ENCODE measurements at regions not wholly inside any gene's neighbourhood (a gene's known extent, or its start where the extent isn't known, plus 50 kb on each side); places are given as distances from the start of the nearest gene placed in this dataset.

DNA sequence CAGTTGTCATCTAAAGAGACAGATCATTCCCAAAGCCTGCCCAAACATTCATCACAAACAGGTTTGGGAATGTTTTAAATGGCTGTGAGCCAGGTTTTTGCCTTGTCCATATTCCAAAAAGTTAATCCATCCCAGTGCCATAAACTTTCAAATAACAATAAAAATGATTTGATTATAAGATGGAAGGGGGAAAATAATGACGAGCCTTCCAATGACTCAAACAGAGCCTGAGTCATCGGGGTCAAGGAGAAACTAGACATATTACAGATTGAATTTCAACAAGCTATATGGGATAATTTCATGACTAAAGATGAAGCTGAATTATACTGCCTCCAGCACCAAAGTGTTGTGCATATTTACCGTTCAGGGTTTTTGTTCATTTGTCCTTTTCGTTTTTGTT is 195.8 kb upstream of the PKN2 start:
- in situ Hi-C loops (cut with HindIII; ENCODE audit: low pct_unique_long_range_greater_than_20kb, low sequenced_read_pairs) = no loop called here
- no peak for ATAC-seq

DNA sequence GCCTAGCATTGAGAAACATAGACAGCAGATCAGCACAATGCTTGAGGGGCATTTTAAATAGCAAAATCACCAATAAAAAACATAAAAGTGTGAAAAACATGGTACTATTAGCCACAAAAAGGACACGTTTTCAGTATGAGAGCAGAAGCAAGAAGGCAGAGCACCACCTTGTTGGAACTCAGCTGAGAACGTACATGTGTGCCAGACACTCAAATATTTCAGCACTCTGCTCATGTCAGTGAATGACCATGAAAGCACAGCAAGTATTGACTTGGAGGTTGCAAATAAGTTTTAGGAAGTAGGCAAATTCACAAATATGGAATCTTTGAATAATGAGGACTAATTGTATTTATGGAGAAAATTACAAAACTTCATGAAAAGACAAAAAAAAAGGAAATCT is 193.4 kb upstream of the PKN2 start:
- TF ChIP-seq, protein P1, sequence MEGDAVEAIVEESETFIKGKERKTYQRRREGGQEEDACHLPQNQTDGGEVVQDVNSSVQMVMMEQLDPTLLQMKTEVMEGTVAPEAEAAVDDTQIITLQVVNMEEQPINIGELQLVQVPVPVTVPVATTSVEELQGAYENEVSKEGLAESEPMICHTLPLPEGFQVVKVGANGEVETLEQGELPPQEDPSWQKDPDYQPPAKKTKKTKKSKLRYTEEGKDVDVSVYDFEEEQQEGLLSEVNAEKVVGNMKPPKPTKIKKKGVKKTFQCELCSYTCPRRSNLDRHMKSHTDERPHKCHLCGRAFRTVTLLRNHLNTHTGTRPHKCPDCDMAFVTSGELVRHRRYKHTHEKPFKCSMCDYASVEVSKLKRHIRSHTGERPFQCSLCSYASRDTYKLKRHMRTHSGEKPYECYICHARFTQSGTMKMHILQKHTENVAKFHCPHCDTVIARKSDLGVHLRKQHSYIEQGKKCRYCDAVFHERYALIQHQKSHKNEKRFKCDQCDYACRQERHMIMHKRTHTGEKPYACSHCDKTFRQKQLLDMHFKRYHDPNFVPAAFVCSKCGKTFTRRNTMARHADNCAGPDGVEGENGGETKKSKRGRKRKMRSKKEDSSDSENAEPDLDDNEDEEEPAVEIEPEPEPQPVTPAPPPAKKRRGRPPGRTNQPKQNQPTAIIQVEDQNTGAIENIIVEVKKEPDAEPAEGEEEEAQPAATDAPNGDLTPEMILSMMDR (IDR thresholded peaks at IDR 0.05) = no peak
- TF ChIP-seq TCF7L2 (IDR thresholded peaks at IDR 0.05; ENCODE audit: low read depth, low read length) = no peak
- no peak for TF ChIP-seq POLR2AphosphoS5 (IDR thresholded peaks at IDR 0.05; ENCODE audit: low read depth, low read length)
- TF ChIP-seq SIN3A (IDR thresholded peaks at IDR 0.05; ENCODE audit: borderline replicate concordance, insufficient read depth, low read depth, low read length) = no peak
- TF ChIP-seq, protein P2, sequence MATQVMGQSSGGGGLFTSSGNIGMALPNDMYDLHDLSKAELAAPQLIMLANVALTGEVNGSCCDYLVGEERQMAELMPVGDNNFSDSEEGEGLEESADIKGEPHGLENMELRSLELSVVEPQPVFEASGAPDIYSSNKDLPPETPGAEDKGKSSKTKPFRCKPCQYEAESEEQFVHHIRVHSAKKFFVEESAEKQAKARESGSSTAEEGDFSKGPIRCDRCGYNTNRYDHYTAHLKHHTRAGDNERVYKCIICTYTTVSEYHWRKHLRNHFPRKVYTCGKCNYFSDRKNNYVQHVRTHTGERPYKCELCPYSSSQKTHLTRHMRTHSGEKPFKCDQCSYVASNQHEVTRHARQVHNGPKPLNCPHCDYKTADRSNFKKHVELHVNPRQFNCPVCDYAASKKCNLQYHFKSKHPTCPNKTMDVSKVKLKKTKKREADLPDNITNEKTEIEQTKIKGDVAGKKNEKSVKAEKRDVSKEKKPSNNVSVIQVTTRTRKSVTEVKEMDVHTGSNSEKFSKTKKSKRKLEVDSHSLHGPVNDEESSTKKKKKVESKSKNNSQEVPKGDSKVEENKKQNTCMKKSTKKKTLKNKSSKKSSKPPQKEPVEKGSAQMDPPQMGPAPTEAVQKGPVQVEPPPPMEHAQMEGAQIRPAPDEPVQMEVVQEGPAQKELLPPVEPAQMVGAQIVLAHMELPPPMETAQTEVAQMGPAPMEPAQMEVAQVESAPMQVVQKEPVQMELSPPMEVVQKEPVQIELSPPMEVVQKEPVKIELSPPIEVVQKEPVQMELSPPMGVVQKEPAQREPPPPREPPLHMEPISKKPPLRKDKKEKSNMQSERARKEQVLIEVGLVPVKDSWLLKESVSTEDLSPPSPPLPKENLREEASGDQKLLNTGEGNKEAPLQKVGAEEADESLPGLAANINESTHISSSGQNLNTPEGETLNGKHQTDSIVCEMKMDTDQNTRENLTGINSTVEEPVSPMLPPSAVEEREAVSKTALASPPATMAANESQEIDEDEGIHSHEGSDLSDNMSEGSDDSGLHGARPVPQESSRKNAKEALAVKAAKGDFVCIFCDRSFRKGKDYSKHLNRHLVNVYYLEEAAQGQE (IDR thresholded peaks at IDR 0.05; ENCODE audit: insufficient read depth in 1 of 2, low read depth in 2 of 2, low read length in 1 of 2) = no peak
- Histone ChIP-seq H3K4me1 (ENCODE audit: control insufficient read depth, insufficient read depth, low read length) (no peaks in the 10 kb centered on the region), H3K36me3 (ENCODE audit: control insufficient read depth, insufficient read depth, low read length) (no peaks in the 10 kb centered on the region), H3K27me3 (ENCODE audit: control insufficient read depth, insufficient read depth, low read length) (peaks cover 2% of the 10 kb centered on the region; the same call in 1 of the 2 replicates), H3K4me3 (ENCODE audit: low read depth in 2 of 2, low read length in 2 of 2) (no peak overlapping the region), H3K9me3 (ENCODE audit: control insufficient read depth, insufficient read depth, low read depth, low read length) (no peaks in the 10 kb centered on the region), H3K27ac (ENCODE audit: low read length) (no peak overlapping the region)
- in situ Hi-C loops (cut with HindIII; ENCODE audit: low pct_unique_long_range_greater_than_20kb, low sequenced_read_pairs) = no loop called here
- CTCF ChIA-PET = no interaction called here
- intact Hi-C loops (cut with micrococcal nuclease; ENCODE audit: unreplicated experiment) = no loop called here
- no peak for DNase-seq (ENCODE audit: low read depth, low spot score)
- no peak for ATAC-seq
- BruUV-seq (replicated peaks) = no TSS peak
- POLR2A ChIA-PET = no interaction called here

More for the DNA sequence above, 195.8 kb upstream of the PKN2 start:
- Histone ChIP-seq H3K9me3 (ENCODE audit: control insufficient read depth, insufficient read depth, low read depth, low read length) (no peaks in the 10 kb centered on the region), H3K4me1 (ENCODE audit: control insufficient read depth, insufficient read depth, low read length) (no peaks in the 10 kb centered on the region), H3K27me3 (ENCODE audit: control insufficient read depth, insufficient read depth, low read length) (peaks cover 3% of the 10 kb centered on the region; the same call in 1 of the 2 replicates), H3K36me3 (ENCODE audit: control insufficient read depth, insufficient read depth, low read length) (no peaks in the 10 kb centered on the region), H3K4me3 (ENCODE audit: low read depth in 2 of 2, low read length in 2 of 2) (no peak overlapping the region), H3K27ac (ENCODE audit: low read length) (no peak overlapping the region)
- CTCF ChIA-PET = no interaction called here
- no TSS peak for BruUV-seq (replicated peaks)
- intact Hi-C loops (cut with micrococcal nuclease; ENCODE audit: unreplicated experiment) = no loop called here
- DNase-seq (ENCODE audit: low read depth, low spot score) = no peak
- POLR2A ChIA-PET = interaction anchor here (0.6 kb wide), 1 partner anchor 15 kb away, joined by 4 read pairs; no protein-coding TSS in a partner anchor
- TF ChIP-seq TCF7L2 (IDR thresholded peaks at IDR 0.05; ENCODE audit: low read depth, low read length) (no peak), POLR2AphosphoS5 (IDR thresholded peaks at IDR 0.05; ENCODE audit: low read depth, low read length) (no peak), SIN3A (IDR thresholded peaks at IDR 0.05; ENCODE audit: borderline replicate concordance, insufficient read depth, low read depth, low read length) (no peak)
- TF ChIP-seq, protein P1 (IDR thresholded peaks at IDR 0.05) = no peak
- TF ChIP-seq, protein P2 (IDR thresholded peaks at IDR 0.05; ENCODE audit: insufficient read depth in 1 of 2, low read depth in 2 of 2, low read length in 1 of 2) = no peak

Data from Panc1 (cell line).